GM23248 (cell line): ENCODE measurements at regions not wholly inside any gene's neighbourhood (a gene's known extent, or its start where the extent isn't known, plus 50 kb on each side); places are given as distances from the start of the nearest gene placed in this dataset.

ENCODE experiments used
- DNase-seq: peaks from one replicate; pipeline ENCODE4 v3.0.0-alpha.2; 2015
- H2AFZ ChIP-seq: fragments of 200-600 bp; sonication (generic); 2 replicates; pipeline ENCODE4 v1.6.1; 2016; ENCODE audit warnings: antibody characterized with exemption
- H3F3A ChIP-seq: fragments of 200-600 bp; sonication (generic); 2 replicates; pipeline ENCODE4 v1.6.1; 2016; ENCODE audit warnings: mild to moderate bottlenecking, antibody characterized with exemption, mixed run types; ENCODE audit not compliant: insufficient read depth
- H3K27ac ChIP-seq: fragments of 200-600 bp; sonication (generic); 2 replicates; pipeline ENCODE4 v1.5.1; 2016; ENCODE audit warnings: mild to moderate bottlenecking
- H3K27me3 ChIP-seq: fragments of 200-600 bp; sonication (generic); replicated peaks from 2 replicates; pipeline ENCODE4 v1.6.1; 2016; ENCODE audit warnings: mild to moderate bottlenecking; ENCODE audit not compliant: insufficient read depth
- H3K36me3 ChIP-seq: fragments of 200-600 bp; sonication (generic); 2 replicates; pipeline ENCODE4 v1.6.1; 2016; ENCODE audit warnings: low read depth, mild to moderate bottlenecking
- H3K4me1 ChIP-seq: fragments of 200-600 bp; sonication (generic); 2 replicates; pipeline ENCODE4 v1.6.1; 2016; ENCODE audit warnings: mild to moderate bottlenecking; ENCODE audit not compliant: insufficient read depth
- H3K4me2 ChIP-seq: fragments of 200-600 bp; sonication (generic); one replicate; pipeline ENCODE4 v1.6.1; 2016; ENCODE audit warnings: mild to moderate bottlenecking; ENCODE audit not compliant: unreplicated experiment
- H3K4me3 ChIP-seq: fragments of 200-600 bp; sonication (generic); 2 replicates; pipeline ENCODE4 v1.5.1; 2016; ENCODE audit warnings: mild to moderate bottlenecking
- H3K79me2 ChIP-seq: fragments of 200-600 bp; sonication (generic); 2 replicates; pipeline ENCODE4 v1.6.1; 2016; ENCODE audit warnings: mild to moderate bottlenecking; ENCODE audit not compliant: insufficient read depth
- H3K9ac ChIP-seq: fragments of 200-600 bp; sonication (generic); 2 replicates; pipeline ENCODE4 v1.6.1; 2016; ENCODE audit warnings: mild to moderate bottlenecking
- H3K9me2 ChIP-seq: fragments of 200-600 bp; sonication (generic); 2 replicates; pipeline ENCODE4 v1.6.1; 2016; ENCODE audit warnings: mixed run types, mild to moderate bottlenecking, moderate library complexity; ENCODE audit not compliant: insufficient read depth
- H3K9me3 ChIP-seq: fragments of 200-600 bp; sonication (generic); one replicate; pipeline ENCODE4 v1.6.1; 2017; ENCODE audit warnings: low read depth
- H4K20me1 ChIP-seq: fragments of 200-600 bp; sonication (generic); 2 replicates; pipeline ENCODE4 v1.6.0; 2016; ENCODE audit not compliant: insufficient read depth
- EZH2 ChIP-seq: fragments of 200-600 bp; sonication (generic); IDR thresholded peaks from 2 replicates; pipeline ENCODE4 v1.6.1; 2018; ENCODE audit warnings: antibody characterized with exemption, mild to moderate bottlenecking; ENCODE audit not compliant: insufficient read depth, poor library complexity, severe bottlenecking
- EZH2phosphoT487 ChIP-seq: fragments of 200-600 bp; sonication (generic); IDR thresholded peaks from 2 replicates; pipeline ENCODE4 v1.6.1; 2018; ENCODE audit warnings: antibody characterized with exemption, moderate library complexity, mild to moderate bottlenecking, low read depth; ENCODE audit not compliant: insufficient read depth
- WGBS, 2 experiments: methylation state at CpG; one replicate each; pipeline ENCODE4 v1.1.6; 2015 to 2017; ENCODE audit warnings: low lambda C conversion rate in 2 of 2, low coverage in 1 of 2; ENCODE audit errors: missing lambda C conversion rate in 2 of 2; 5-methylcytosine and 5-hydroxymethylcytosine counted together
- in situ Hi-C: fragments of 300-500 bp; cut with MboI; formaldehyde crosslinking; loops from 2 replicates; pipeline ENCODE4 v1.15.0; 2020

GRCh38 chr6:166228839-166229528, 61.3 kb upstream of the TBXT start:
- Histone ChIP-seq H3K4me2 (no peak overlapping the region), H2AFZ (no peak overlapping the region), H3K27me3 (peaks cover 22% of the 10 kb centered on the region; the same call in 1 of the 2 replicates), H4K20me1 (no peaks in the 10 kb centered on the region), H3K4me3 (no peak overlapping the region), H3K9me2 (no peaks in the 10 kb centered on the region), H3K9me3 (no peaks in the 10 kb centered on the region), H3K9ac (no peak overlapping the region), H3K27ac (no peak overlapping the region), H3K79me2 (no peaks in the 10 kb centered on the region), H3K4me1 (no peaks in the 10 kb centered on the region), H3F3A (no peaks in the 10 kb centered on the region), H3K36me3 (no peaks in the 10 kb centered on the region)
- no peak for DNase-seq
- no peak for TF ChIP-seq EZH2
- TF ChIP-seq EZH2phosphoT487, result no peak
- 5 to 7% methylated on average over 15 to 16 of the region's 16 CpGs for WGBS, 2 experiments
- in situ Hi-C loops, result no loop called here

GRCh38 chr6:166228425-166228824, 60.8 kb upstream of the TBXT start:
- in situ Hi-C loops, result no loop called here
- H3K36me3 ChIP-seq, result no peaks in the 10 kb centered on the region
- no peak overlapping the region for H3K4me3 ChIP-seq
- TF ChIP-seq EZH2phosphoT487 (no peak), EZH2 (no peak)
- DNase-seq, result no peak
- peaks cover 22% of the 10 kb centered on the region; the same call in 1 of the 2 replicates for H3K27me3 ChIP-seq
- H3K9ac ChIP-seq, result no peak overlapping the region
- no peaks in the 10 kb centered on the region for H3K4me1 ChIP-seq
- H4K20me1 ChIP-seq, result no peaks in the 10 kb centered on the region
- no peaks in the 10 kb centered on the region for H3K9me2 ChIP-seq
- no peaks in the 10 kb centered on the region for H3K9me3 ChIP-seq
- no peak overlapping the region for H2AFZ ChIP-seq
- H3K79me2 ChIP-seq, result no peaks in the 10 kb centered on the region
- 11% methylated on average over 3 of the region's 3 CpGs for WGBS, 2 experiments
- H3K4me2 ChIP-seq, result no peak overlapping the region
- no peak overlapping the region for H3K27ac ChIP-seq
- no peaks in the 10 kb centered on the region for H3F3A ChIP-seq

GRCh38 chr6:166223079-166223478, 55.4 kb upstream of the TBXT start:
- no peaks in the 10 kb centered on the region for H3K36me3 ChIP-seq
- H2AFZ ChIP-seq, result no peak overlapping the region
- no peaks in the 10 kb centered on the region for H3K4me1 ChIP-seq
- H3K4me2 ChIP-seq, result no peak overlapping the region
- in situ Hi-C loops, result no loop called here
- WGBS, 2 experiments, result 0 to 6% methylated on average over 3 of the region's 3 CpGs
- no peak overlapping the region for H3K9ac ChIP-seq
- no peak overlapping the region for H3K4me3 ChIP-seq
- H3K27ac ChIP-seq, result no peak overlapping the region
- H3K27me3 ChIP-seq, result no peaks in the 10 kb centered on the region
- H3K9me3 ChIP-seq, result no peaks in the 10 kb centered on the region
- no peaks in the 10 kb centered on the region for H3K79me2 ChIP-seq
- no peaks in the 10 kb centered on the region for H4K20me1 ChIP-seq
- TF ChIP-seq EZH2 (no peak), EZH2phosphoT487 (no peak)
- H3F3A ChIP-seq, result no peaks in the 10 kb centered on the region
- DNase-seq, result no peak
- no peaks in the 10 kb centered on the region for H3K9me2 ChIP-seq

GRCh38 chr6:166222631-166223030, 55.0 kb upstream of the TBXT start:
- H3K4me3 ChIP-seq, result no peak overlapping the region
- 29% methylated on average over 9 of the region's 9 CpGs for WGBS, 2 experiments
- no peaks in the 10 kb centered on the region for H3K4me1 ChIP-seq
- H4K20me1 ChIP-seq, result no peaks in the 10 kb centered on the region
- no peaks in the 10 kb centered on the region for H3F3A ChIP-seq
- H3K27me3 ChIP-seq, result no peaks in the 10 kb centered on the region
- no peaks in the 10 kb centered on the region for H3K36me3 ChIP-seq
- no peak for DNase-seq
- H3K9me2 ChIP-seq, result no peaks in the 10 kb centered on the region
- H3K27ac ChIP-seq, result no peak overlapping the region
- no peak overlapping the region for H3K9ac ChIP-seq
- TF ChIP-seq EZH2phosphoT487 (no peak), EZH2 (no peak)
- H2AFZ ChIP-seq, result no peak overlapping the region
- H3K4me2 ChIP-seq, result no peak overlapping the region
- no peaks in the 10 kb centered on the region for H3K79me2 ChIP-seq
- in situ Hi-C loops, result no loop called here
- no peaks in the 10 kb centered on the region for H3K9me3 ChIP-seq

GRCh38 chr6:166221636-166222035, 54.0 kb upstream of the TBXT start:
- no peaks in the 10 kb centered on the region for H3K9me2 ChIP-seq
- H3K27ac ChIP-seq, result no peak overlapping the region
- H3K9me3 ChIP-seq, result no peaks in the 10 kb centered on the region
- H3K27me3 ChIP-seq, result no peaks in the 10 kb centered on the region
- DNase-seq, result no peak
- H3K4me3 ChIP-seq, result no peak overlapping the region
- H3K79me2 ChIP-seq, result no peaks in the 10 kb centered on the region
- WGBS, 2 experiments, result 10 to 13% methylated on average over 11 of the region's 12 CpGs
- H3K9ac ChIP-seq, result no peak overlapping the region
- H2AFZ ChIP-seq, result no peak overlapping the region
- H3F3A ChIP-seq, result no peaks in the 10 kb centered on the region
- H4K20me1 ChIP-seq, result no peaks in the 10 kb centered on the region
- no peak for TF ChIP-seq EZH2
- no peak for TF ChIP-seq EZH2phosphoT487
- H3K36me3 ChIP-seq, result no peaks in the 10 kb centered on the region
- in situ Hi-C loops, result no loop called here
- no peak overlapping the region for H3K4me2 ChIP-seq
- no peaks in the 10 kb centered on the region for H3K4me1 ChIP-seq
